GM23338 (cell line): ENCODE measurements at regions not wholly inside any gene's neighbourhood (a gene's known extent, or its start where the extent isn't known, plus 50 kb on each side); places are given as distances from the start of the nearest gene placed in this dataset.

Source experiments
- ATAC-seq: fragments of 200-7000 bp; cut with Tn5 transposase; 3 replicates; pipeline ENCODE4 v1.9.1; 2020
- DNase-seq: peaks from one replicate; pipeline ENCODE4 v3.0.0-alpha.2; 2015; ENCODE audit warnings: low spot score
- H2AFZ ChIP-seq: fragments of 200-600 bp; sonication (generic); 2 replicates; pipeline ENCODE4 v1.8.0; 2016; ENCODE audit warnings: antibody characterized with exemption, mild to moderate bottlenecking, moderate library complexity
- H3F3A ChIP-seq: fragments of 200-600 bp; sonication (generic); replicated peaks from 2 replicates; pipeline ENCODE4 v1.8.0; 2017; ENCODE audit warnings: antibody characterized with exemption, mixed run types, low read depth
- H3K27ac ChIP-seq: fragments of 200-600 bp; sonication (generic); 2 replicates; pipeline ENCODE4 v1.6.1; 2016; ENCODE audit warnings: low read depth
- H3K27me3 ChIP-seq: fragments of 200-600 bp; sonication (generic); 2 replicates; pipeline ENCODE4 v1.8.0; 2016; ENCODE audit warnings: mild to moderate bottlenecking, mixed run types, moderate library complexity; ENCODE audit not compliant: insufficient read depth
- H3K36me3 ChIP-seq: fragments of 200-600 bp; sonication (generic); 2 replicates; pipeline ENCODE4 v1.8.0; 2016; ENCODE audit warnings: mild to moderate bottlenecking; ENCODE audit not compliant: insufficient read depth
- H3K4me1 ChIP-seq: fragments of 200-600 bp; sonication (generic); 2 replicates; pipeline ENCODE4 v1.8.0; 2016; ENCODE audit warnings: mild to moderate bottlenecking, moderate library complexity; ENCODE audit not compliant: insufficient read depth
- H3K4me2 ChIP-seq: fragments of 200-600 bp; sonication (generic); 2 replicates; pipeline ENCODE4 v1.7.1; 2017; ENCODE audit warnings: mixed run types
- H3K4me3 ChIP-seq: fragments of 200-600 bp; sonication (generic); 2 replicates; pipeline ENCODE4 v1.6.1; 2016; ENCODE audit warnings: mixed run types
- H3K79me2 ChIP-seq: fragments of 200-600 bp; sonication (generic); replicated peaks from 2 replicates; pipeline ENCODE4 v1.8.0; 2017; ENCODE audit warnings: mild to moderate bottlenecking; ENCODE audit not compliant: insufficient read depth
- H3K9me2 ChIP-seq: fragments of 200-600 bp; sonication (generic); 2 replicates; pipeline ENCODE4 v1.8.0; 2017; ENCODE audit not compliant: insufficient read depth
- H4K20me1 ChIP-seq: fragments of 200-600 bp; sonication (generic); replicated peaks from 2 replicates; pipeline ENCODE4 v1.8.0; 2017; ENCODE audit warnings: mild to moderate bottlenecking; ENCODE audit not compliant: insufficient read depth
- H3K27ac Mint-ChIP-seq: 2 replicates; pipeline ENCODE4 v1.8.0; 2020; ENCODE audit warnings: inconsistent platforms, mild to moderate bottlenecking, moderate library complexity, mixed read lengths
- H3K27me3 Mint-ChIP-seq: 3 replicates; pipeline ENCODE4 v1.8.0; 2022; ENCODE audit warnings: low read depth, mild to moderate bottlenecking, moderate library complexity, mixed read lengths, inconsistent platforms; ENCODE audit not compliant: insufficient read depth, poor library complexity
- H3K36me3 Mint-ChIP-seq: 3 replicates; pipeline ENCODE4 v1.8.0; 2021; ENCODE audit warnings: low read depth, mild to moderate bottlenecking, inconsistent platforms, moderate library complexity, mixed read lengths
- H3K4me1 Mint-ChIP-seq: 3 replicates; pipeline ENCODE4 v1.8.0; 2020; ENCODE audit warnings: mild to moderate bottlenecking, inconsistent platforms, mixed read lengths
- H3K4me3 Mint-ChIP-seq: 3 replicates; pipeline ENCODE4 v1.8.0; 2021; ENCODE audit warnings: moderate library complexity, mild to moderate bottlenecking, inconsistent platforms, mixed read lengths
- H3K9me3 Mint-ChIP-seq: 3 replicates; pipeline ENCODE4 v1.8.0; 2020; ENCODE audit warnings: moderate library complexity, mild to moderate bottlenecking, inconsistent platforms, mixed read lengths
- CREB1 ChIP-seq: fragments of 250-450 bp; sonication (Bioruptor Pico); IDR thresholded peaks from 2 replicates; pipeline ENCODE4 v1.5.0; 2020; ENCODE audit warnings: low read depth, mild to moderate bottlenecking, moderate library complexity
- EZH2 ChIP-seq: fragments of 200-600 bp; sonication (generic); IDR thresholded peaks from one replicate; pipeline ENCODE4 v1.8.0; 2017; ENCODE audit warnings: antibody characterized with exemption, mild to moderate bottlenecking, low read depth; ENCODE audit not compliant: unreplicated experiment
- EZH2phosphoT487 ChIP-seq: fragments of 200-600 bp; sonication (generic); IDR thresholded peaks from one replicate; pipeline ENCODE4 v1.8.1; 2018; ENCODE audit warnings: antibody characterized with exemption; ENCODE audit not compliant: unreplicated experiment
- JUNB ChIP-seq: IDR thresholded peaks from one replicate; pipeline ENCODE4 v1.6.1; 2016; ENCODE audit warnings: antibody characterized with exemption; ENCODE audit not compliant: unreplicated experiment
- NANOG ChIP-seq: IDR thresholded peaks from 2 replicates; pipeline ENCODE4 v1.6.1; 2016; ENCODE audit warnings: antibody characterized with exemption, borderline replicate concordance
- POLR2AphosphoS5 ChIP-seq: IDR thresholded peaks from 2 replicates; pipeline ENCODE4 v1.6.1; 2016; ENCODE audit warnings: antibody characterized with exemption, low read depth
- STAT1 ChIP-seq: IDR thresholded peaks from one replicate; pipeline ENCODE4 v1.6.1; 2016; ENCODE audit warnings: antibody characterized with exemption; ENCODE audit not compliant: unreplicated experiment
- ZNF114 ChIP-seq: fragments of 250-450 bp; sonication (Bioruptor Pico); IDR thresholded peaks from 2 replicates; pipeline ENCODE4 v1.5.0; 2020; ENCODE audit warnings: mild to moderate bottlenecking, moderate library complexity
- ZNF331 ChIP-seq: fragments of 250-450 bp; sonication (Bioruptor Pico); IDR thresholded peaks from 2 replicates; pipeline ENCODE4 v1.5.0; 2020; ENCODE audit warnings: low read depth, mild to moderate bottlenecking, moderate library complexity
- TF ChIP-seq, protein P1 (sequence below): fragments of 250-450 bp; sonication (Bioruptor Pico); IDR thresholded peaks from 2 replicates; pipeline ENCODE4 v1.5.0; 2020; ENCODE audit warnings: mild to moderate bottlenecking, moderate library complexity
- TF ChIP-seq, protein P2 (sequence below): IDR thresholded peaks from one replicate; pipeline ENCODE4 v1.6.1; 2018; ENCODE audit warnings: antibody characterized with exemption; ENCODE audit not compliant: unreplicated experiment
- TF ChIP-seq, protein P3 (sequence below): IDR thresholded peaks from 2 replicates; pipeline ENCODE4 v1.6.1; 2016; ENCODE audit warnings: antibody characterized with exemption
- TF ChIP-seq, protein P4 (sequence below), 2 experiments: fragments of 200-600 bp in 1 of 2; sonication (generic) in 1 of 2; conservative IDR thresholded peaks; 2 replicates each; pipeline versions ENCODE4 v1.5.1 to v1.6.1; 2016 to 2017; ENCODE audit warnings: antibody characterized with exemption in 2 of 2, low read depth in 2 of 2, mild to moderate bottlenecking in 2 of 2, moderate library complexity in 1 of 2

DNA sequence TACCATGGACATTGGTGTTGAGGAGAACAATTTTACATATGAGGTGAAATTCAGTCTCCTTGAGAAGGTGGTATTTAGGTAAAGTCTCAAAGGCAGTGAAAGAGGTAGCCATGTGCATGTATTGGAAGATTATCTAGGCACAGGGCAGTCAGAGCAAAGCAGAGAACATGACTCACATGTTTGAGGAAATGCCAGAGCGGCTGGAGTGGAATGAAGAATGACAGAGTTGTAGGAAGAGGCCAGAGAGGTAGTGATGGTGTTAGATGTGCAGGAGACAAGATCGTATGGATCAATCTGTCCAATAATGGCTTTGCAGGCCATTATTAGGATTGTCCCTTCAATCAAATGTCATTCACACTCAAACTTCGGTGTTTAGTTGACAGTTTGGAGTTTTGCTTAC lies 449.4 kb upstream of the PTCHD4 start:
- Mint-ChIP-seq H3K27ac (no peak overlapping the region), H3K4me3 (no peak overlapping the region), H3K9me3 (no peaks in the 10 kb centered on the region), H3K4me1 (peaks cover 16% of the 10 kb centered on the region), H3K27me3 (no peaks in the 10 kb centered on the region), H3K36me3 (no peaks in the 10 kb centered on the region)
- DNase-seq (no peak), ATAC-seq (no peak)
- H3K4me3 ChIP-seq, result no peak overlapping the region
- H2AFZ ChIP-seq, result 0 out of 2 replicates have a peak overlapping the region, but pooled peaks have one; percentile 5
- H4K20me1 ChIP-seq, result no peaks in the 10 kb centered on the region
- H3K36me3 ChIP-seq, result no peaks in the 10 kb centered on the region
- peaks cover 4% of the 10 kb centered on the region; the same call in 1 of the 2 replicates for H3K9me2 ChIP-seq
- no peak for TF ChIP-seq JUNB
- no peak for TF ChIP-seq NANOG
- TF ChIP-seq STAT1, result no peak
- TF ChIP-seq EZH2, result no peak
- TF ChIP-seq, protein P1, sequence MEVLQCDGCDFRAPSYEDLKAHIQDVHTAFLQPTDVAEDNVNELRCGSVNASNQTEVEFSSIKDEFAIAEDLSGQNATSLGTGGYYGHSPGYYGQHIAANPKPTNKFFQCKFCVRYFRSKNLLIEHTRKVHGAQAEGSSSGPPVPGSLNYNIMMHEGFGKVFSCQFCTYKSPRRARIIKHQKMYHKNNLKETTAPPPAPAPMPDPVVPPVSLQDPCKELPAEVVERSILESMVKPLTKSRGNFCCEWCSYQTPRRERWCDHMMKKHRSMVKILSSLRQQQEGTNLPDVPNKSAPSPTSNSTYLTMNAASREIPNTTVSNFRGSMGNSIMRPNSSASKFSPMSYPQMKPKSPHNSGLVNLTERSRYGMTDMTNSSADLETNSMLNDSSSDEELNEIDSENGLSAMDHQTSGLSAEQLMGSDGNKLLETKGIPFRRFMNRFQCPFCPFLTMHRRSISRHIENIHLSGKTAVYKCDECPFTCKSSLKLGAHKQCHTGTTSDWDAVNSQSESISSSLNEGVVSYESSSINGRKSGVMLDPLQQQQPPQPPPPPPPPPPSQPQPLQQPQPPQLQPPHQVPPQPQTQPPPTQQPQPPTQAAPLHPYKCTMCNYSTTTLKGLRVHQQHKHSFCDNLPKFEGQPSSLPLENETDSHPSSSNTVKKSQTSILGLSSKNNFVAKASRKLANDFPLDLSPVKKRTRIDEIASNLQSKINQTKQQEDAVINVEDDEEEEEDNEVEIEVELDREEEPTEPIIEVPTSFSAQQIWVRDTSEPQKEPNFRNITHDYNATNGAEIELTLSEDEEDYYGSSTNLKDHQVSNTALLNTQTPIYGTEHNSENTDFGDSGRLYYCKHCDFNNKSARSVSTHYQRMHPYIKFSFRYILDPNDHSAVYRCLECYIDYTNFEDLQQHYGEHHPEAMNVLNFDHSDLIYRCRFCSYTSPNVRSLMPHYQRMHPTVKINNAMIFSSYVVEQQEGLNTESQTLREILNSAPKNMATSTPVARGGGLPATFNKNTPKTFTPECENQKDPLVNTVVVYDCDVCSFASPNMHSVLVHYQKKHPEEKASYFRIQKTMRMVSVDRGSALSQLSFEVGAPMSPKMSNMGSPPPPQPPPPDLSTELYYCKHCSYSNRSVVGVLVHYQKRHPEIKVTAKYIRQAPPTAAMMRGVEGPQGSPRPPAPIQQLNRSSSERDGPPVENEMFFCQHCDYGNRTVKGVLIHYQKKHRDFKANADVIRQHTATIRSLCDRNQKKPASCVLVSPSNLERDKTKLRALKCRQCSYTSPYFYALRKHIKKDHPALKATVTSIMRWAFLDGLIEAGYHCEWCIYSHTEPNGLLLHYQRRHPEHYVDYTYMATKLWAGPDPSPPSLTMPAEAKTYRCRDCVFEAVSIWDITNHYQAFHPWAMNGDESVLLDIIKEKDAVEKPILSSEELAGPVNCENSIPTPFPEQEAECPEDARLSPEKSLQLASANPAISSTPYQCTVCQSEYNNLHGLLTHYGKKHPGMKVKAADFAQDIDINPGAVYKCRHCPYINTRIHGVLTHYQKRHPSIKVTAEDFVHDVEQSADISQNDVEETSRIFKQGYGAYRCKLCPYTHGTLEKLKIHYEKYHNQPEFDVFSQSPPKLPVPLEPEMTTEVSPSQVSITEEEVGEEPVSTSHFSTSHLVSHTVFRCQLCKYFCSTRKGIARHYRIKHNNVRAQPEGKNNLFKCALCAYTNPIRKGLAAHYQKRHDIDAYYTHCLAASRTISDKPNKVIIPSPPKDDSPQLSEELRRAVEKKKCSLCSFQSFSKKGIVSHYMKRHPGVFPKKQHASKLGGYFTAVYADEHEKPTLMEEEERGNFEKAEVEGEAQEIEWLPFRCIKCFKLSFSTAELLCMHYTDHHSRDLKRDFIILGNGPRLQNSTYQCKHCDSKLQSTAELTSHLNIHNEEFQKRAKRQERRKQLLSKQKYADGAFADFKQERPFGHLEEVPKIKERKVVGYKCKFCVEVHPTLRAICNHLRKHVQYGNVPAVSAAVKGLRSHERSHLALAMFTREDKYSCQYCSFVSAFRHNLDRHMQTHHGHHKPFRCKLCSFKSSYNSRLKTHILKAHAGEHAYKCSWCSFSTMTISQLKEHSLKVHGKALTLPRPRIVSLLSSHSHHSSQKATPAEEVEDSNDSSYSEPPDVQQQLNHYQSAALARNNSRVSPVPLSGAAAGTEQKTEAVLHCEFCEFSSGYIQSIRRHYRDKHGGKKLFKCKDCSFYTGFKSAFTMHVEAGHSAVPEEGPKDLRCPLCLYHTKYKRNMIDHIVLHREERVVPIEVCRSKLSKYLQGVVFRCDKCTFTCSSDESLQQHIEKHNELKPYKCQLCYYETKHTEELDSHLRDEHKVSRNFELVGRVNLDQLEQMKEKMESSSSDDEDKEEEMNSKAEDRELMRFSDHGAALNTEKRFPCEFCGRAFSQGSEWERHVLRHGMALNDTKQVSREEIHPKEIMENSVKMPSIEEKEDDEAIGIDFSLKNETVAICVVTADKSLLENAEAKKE, result no peak
- no peak for TF ChIP-seq CREB1 (CRISPR knock-in tag)
- TF ChIP-seq ZNF331 (CRISPR knock-in tag), result no peak
- TF ChIP-seq EZH2phosphoT487, result no peak
- TF ChIP-seq, protein P2, sequence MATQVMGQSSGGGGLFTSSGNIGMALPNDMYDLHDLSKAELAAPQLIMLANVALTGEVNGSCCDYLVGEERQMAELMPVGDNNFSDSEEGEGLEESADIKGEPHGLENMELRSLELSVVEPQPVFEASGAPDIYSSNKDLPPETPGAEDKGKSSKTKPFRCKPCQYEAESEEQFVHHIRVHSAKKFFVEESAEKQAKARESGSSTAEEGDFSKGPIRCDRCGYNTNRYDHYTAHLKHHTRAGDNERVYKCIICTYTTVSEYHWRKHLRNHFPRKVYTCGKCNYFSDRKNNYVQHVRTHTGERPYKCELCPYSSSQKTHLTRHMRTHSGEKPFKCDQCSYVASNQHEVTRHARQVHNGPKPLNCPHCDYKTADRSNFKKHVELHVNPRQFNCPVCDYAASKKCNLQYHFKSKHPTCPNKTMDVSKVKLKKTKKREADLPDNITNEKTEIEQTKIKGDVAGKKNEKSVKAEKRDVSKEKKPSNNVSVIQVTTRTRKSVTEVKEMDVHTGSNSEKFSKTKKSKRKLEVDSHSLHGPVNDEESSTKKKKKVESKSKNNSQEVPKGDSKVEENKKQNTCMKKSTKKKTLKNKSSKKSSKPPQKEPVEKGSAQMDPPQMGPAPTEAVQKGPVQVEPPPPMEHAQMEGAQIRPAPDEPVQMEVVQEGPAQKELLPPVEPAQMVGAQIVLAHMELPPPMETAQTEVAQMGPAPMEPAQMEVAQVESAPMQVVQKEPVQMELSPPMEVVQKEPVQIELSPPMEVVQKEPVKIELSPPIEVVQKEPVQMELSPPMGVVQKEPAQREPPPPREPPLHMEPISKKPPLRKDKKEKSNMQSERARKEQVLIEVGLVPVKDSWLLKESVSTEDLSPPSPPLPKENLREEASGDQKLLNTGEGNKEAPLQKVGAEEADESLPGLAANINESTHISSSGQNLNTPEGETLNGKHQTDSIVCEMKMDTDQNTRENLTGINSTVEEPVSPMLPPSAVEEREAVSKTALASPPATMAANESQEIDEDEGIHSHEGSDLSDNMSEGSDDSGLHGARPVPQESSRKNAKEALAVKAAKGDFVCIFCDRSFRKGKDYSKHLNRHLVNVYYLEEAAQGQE, result no peak
- no peak for TF ChIP-seq ZNF114 (CRISPR knock-in tag)
- TF ChIP-seq POLR2AphosphoS5, result no peak
- TF ChIP-seq, protein P3, sequence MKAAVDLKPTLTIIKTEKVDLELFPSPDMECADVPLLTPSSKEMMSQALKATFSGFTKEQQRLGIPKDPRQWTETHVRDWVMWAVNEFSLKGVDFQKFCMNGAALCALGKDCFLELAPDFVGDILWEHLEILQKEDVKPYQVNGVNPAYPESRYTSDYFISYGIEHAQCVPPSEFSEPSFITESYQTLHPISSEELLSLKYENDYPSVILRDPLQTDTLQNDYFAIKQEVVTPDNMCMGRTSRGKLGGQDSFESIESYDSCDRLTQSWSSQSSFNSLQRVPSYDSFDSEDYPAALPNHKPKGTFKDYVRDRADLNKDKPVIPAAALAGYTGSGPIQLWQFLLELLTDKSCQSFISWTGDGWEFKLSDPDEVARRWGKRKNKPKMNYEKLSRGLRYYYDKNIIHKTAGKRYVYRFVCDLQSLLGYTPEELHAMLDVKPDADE, result no peak
- TF ChIP-seq, protein P4, sequence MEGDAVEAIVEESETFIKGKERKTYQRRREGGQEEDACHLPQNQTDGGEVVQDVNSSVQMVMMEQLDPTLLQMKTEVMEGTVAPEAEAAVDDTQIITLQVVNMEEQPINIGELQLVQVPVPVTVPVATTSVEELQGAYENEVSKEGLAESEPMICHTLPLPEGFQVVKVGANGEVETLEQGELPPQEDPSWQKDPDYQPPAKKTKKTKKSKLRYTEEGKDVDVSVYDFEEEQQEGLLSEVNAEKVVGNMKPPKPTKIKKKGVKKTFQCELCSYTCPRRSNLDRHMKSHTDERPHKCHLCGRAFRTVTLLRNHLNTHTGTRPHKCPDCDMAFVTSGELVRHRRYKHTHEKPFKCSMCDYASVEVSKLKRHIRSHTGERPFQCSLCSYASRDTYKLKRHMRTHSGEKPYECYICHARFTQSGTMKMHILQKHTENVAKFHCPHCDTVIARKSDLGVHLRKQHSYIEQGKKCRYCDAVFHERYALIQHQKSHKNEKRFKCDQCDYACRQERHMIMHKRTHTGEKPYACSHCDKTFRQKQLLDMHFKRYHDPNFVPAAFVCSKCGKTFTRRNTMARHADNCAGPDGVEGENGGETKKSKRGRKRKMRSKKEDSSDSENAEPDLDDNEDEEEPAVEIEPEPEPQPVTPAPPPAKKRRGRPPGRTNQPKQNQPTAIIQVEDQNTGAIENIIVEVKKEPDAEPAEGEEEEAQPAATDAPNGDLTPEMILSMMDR (conservative IDR thresholded peaks at IDR 0.05; ENCODE audit: low read depth in 2 of 2), result no peak
- H3K27ac ChIP-seq, result no peak overlapping the region
- H3K27me3 ChIP-seq, result no peaks in the 10 kb centered on the region
- H3K4me1 ChIP-seq, result peaks cover 12% of the 10 kb centered on the region
- H3K4me2 ChIP-seq, result no peak overlapping the region
- H3K79me2 ChIP-seq, result no peaks in the 10 kb centered on the region
- H3F3A ChIP-seq, result no peaks in the 10 kb centered on the region
